GM10266 (cell line): ENCODE measurements at regions not wholly inside any gene's neighbourhood (a gene's known extent, or its start where the extent isn't known, plus 50 kb on each side); places are given as distances from the start of the nearest gene placed in this dataset.

Source experiments
- DNase-seq: peaks from one replicate; pipeline ENCODE4 v3.0.0; 2012; ENCODE audit errors: extremely low spot score
- TF ChIP-seq, protein P1 (sequence below): IDR thresholded peaks from 2 replicates; pipeline ENCODE4 v1.5.1; 2012; ENCODE audit warnings: mild to moderate bottlenecking, low read depth; ENCODE audit not compliant: control insufficient read depth, insufficient read depth; ENCODE audit errors: missing control alignments

- DNase-seq = no peak
- TF ChIP-seq, protein P1, sequence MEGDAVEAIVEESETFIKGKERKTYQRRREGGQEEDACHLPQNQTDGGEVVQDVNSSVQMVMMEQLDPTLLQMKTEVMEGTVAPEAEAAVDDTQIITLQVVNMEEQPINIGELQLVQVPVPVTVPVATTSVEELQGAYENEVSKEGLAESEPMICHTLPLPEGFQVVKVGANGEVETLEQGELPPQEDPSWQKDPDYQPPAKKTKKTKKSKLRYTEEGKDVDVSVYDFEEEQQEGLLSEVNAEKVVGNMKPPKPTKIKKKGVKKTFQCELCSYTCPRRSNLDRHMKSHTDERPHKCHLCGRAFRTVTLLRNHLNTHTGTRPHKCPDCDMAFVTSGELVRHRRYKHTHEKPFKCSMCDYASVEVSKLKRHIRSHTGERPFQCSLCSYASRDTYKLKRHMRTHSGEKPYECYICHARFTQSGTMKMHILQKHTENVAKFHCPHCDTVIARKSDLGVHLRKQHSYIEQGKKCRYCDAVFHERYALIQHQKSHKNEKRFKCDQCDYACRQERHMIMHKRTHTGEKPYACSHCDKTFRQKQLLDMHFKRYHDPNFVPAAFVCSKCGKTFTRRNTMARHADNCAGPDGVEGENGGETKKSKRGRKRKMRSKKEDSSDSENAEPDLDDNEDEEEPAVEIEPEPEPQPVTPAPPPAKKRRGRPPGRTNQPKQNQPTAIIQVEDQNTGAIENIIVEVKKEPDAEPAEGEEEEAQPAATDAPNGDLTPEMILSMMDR = no peak
These were observed 63.1 kb downstream of the TSN start for GRCh38 chr2:121818546-121818945.

DNA sequence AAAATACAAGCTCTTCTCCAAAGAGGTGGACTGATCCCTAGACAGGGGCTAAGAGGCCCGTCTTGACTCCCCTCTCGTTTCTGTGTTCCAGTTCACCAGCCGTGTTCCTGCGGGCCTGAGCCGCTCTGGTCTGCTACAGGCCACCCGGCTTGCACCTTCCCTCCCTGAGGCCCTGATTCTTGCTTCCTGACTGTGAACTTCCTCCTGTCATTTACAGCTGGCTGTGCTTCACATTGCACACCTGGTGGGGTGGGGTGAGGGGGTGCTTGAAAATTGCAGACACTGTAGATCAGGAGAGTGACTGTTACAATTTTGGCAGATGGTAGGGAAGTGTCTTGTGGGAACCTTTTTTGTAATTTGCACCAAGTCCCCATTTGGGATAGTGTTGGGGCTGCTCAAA lies 64.4 kb downstream of the TSN start:
- DNase-seq = no peak
- TF ChIP-seq, protein P1 = no peak

GRCh38 chr2:121821476-121822158 lies 66.2 kb downstream of the TSN start:
- TF ChIP-seq, protein P1 = no peak
- no peak for DNase-seq

- DNase-seq = no peak
- TF ChIP-seq, protein P1 = no peak
These were observed 68.8 kb downstream of the TSN start for GRCh38 chr2:121824264-121824663.

DNA sequence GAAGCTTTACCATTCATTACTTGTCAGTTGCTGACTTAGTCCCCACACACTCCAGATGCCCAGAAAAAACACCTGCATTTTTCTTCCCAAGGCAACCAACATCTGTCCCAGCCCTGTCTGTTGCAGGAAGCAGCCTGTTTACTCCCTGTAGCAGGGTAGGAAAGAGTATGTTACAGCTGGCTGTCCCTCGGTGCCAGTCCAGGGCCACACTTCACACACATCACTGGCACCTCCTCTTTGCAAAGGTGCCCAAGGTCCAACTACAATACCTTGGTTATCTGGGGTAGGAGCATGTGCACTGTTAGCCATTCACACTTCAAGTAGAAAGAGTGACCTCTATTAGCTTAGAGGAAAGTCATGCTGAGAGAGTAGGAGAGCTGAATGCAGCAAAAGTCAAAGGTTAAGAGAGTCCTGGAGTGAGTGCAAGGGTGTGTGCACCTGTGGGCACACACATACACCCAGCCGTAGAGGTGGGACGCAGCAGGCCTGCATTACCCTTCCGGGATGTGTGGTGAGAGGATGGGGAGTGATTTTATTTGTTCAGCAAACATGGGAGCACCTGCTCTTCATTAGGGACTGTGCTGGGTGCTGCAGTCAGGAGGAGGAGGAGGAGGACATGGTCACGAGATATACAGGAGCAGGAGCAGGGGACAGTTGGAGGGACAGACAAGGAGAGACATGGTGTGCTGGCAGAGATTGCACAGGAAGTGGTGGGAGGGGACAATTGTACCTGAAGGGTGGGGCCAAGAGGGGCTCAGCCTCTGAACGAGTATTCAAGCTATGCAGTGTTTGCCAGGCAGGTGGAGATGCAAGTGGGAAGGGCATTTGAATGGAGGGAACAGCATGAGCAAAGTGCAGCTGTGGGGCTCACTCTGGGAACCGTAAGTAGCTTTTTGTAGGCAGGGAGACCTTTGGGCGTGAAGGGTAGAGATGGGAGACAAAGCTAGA lies 69.8 kb downstream of the TSN start:
- no peak for DNase-seq
- TF ChIP-seq, protein P1 = no peak

DNA sequence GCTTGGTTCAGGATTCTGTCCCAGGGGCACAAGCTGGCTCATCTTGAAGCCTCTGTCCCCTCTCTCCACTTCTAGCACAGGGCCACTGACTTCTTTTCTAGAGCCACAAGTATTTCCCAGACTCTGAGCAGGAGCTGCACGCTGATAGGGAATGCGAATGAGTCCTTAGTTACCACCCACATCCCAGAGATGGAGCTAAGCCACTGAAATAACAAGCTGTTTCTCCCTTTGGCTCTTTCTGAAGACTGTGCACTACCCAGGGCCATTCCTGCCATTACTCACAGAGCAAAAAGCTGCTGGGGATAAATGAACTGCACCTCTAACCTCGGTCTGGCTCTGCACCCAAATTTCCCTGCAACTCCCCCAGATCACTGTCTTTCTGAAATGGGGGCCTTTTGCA lies 70.6 kb downstream of the TSN start:
- no peak for DNase-seq

More for the DNA sequence above, 70.6 kb downstream of the TSN start:
- TF ChIP-seq, protein P1 = no peak
